PC-9 (cell line): ENCODE measurements at regions not wholly inside any gene's neighbourhood (a gene's known extent, or its start where the extent isn't known, plus 50 kb on each side); places are given as distances from the start of the nearest gene placed in this dataset.

ENCODE experiments used
- BruUV-seq: library from RNA; stranded (reverse); fragments of 400-500 nt; replicated peaks from 2 replicates; lab custom pipeline; 2021; lab: Mats Ljungman, UMichigan
- CTCF ChIA-PET: fragments of 300-600 bp; sonication (Branson Sonifier 250); formaldehyde crosslinking; loops from one replicate; lab custom pipeline; 2022; ENCODE audit warnings: antibody characterized with exemption; lab: Charles Lee
- POLR2A ChIA-PET: fragments of 300-600 bp; sonication (Branson Sonifier 250); formaldehyde crosslinking; loops from one replicate; lab custom pipeline; 2022; ENCODE audit warnings: antibody characterized with exemption; ENCODE audit not compliant: unreplicated experiment; lab: Charles Lee
- DNase-seq, 2 experiments: peaks; one replicate each; pipeline versions ENCODE4 v3.0.0 to v3.0.0-alpha.2; 2015 to 2022; ENCODE audit warnings: mixed read lengths in 1 of 2
- H2AFZ ChIP-seq: fragments of 200-600 bp; sonication (generic); 2 replicates; pipeline ENCODE4 v1.8.1; 2017; ENCODE audit warnings: antibody characterized with exemption
- H3F3A ChIP-seq: fragments of 200-600 bp; sonication (generic); 2 replicates; pipeline ENCODE4 v1.8.1; 2017; ENCODE audit warnings: antibody characterized with exemption, mild to moderate bottlenecking, low read depth; ENCODE audit not compliant: insufficient read depth
- H3K27ac ChIP-seq: fragments of 200-600 bp; sonication (generic); 2 replicates; pipeline ENCODE4 v1.6.1; 2016; ENCODE audit warnings: mixed run types
- H3K27me3 ChIP-seq: fragments of 200-600 bp; sonication (generic); 2 replicates; pipeline ENCODE4 v1.6.1; 2016; ENCODE audit warnings: low read depth, mixed run types; ENCODE audit not compliant: insufficient read depth
- H3K36me3 ChIP-seq: fragments of 200-600 bp; sonication (generic); 2 replicates; pipeline ENCODE4 v1.6.1; 2016; ENCODE audit warnings: low read depth, mixed run types
- H3K4me1 ChIP-seq: fragments of 200-600 bp; sonication (generic); replicated peaks from 2 replicates; pipeline ENCODE4 v1.6.1; 2016; ENCODE audit warnings: mixed run types; ENCODE audit not compliant: insufficient read depth
- H3K4me2 ChIP-seq: fragments of 200-600 bp; sonication (generic); 2 replicates; pipeline ENCODE4 v1.6.1; 2017; ENCODE audit warnings: mixed run types
- H3K4me3 ChIP-seq: fragments of 200-600 bp; sonication (generic); 2 replicates; pipeline ENCODE4 v1.6.1; 2016; ENCODE audit warnings: mixed run types
- H3K79me2 ChIP-seq: fragments of 200-600 bp; sonication (generic); 2 replicates; pipeline ENCODE4 v1.6.1; 2017; ENCODE audit warnings: low read depth, mixed run types
- H3K9me2 ChIP-seq: fragments of 200-600 bp; sonication (generic); 2 replicates; pipeline ENCODE4 v1.8.1; 2017; ENCODE audit warnings: mild to moderate bottlenecking; ENCODE audit not compliant: insufficient read depth
- H3K9me3 ChIP-seq: fragments of 200-600 bp; sonication (generic); 2 replicates; pipeline ENCODE4 v1.8.1; 2016; ENCODE audit warnings: low read depth; ENCODE audit not compliant: insufficient read depth
- H4K20me1 ChIP-seq: fragments of 200-600 bp; sonication (generic); 2 replicates; pipeline ENCODE4 v1.8.1; 2017; ENCODE audit not compliant: insufficient read depth
- CTCF ChIP-seq: fragments of 200-600 bp; sonication (generic); conservative IDR thresholded peaks from 2 replicates; pipeline ENCODE4 v1.6.1; 2017; ENCODE audit warnings: mixed run types, antibody characterized with exemption, mild to moderate bottlenecking, moderate library complexity
- EZH2 ChIP-seq: fragments of 200-600 bp; sonication (generic); IDR thresholded peaks from 2 replicates; pipeline ENCODE4 v1.8.0; 2017; ENCODE audit warnings: antibody characterized with exemption, low read depth
- intact Hi-C: fragments of 100-400 bp; cut with micrococcal nuclease; formaldehyde crosslinking; loops from one replicate; pipeline ENCODE4 v1.10.0; 2022; ENCODE audit not compliant: unreplicated experiment

GRCh38 chr6:156183678-156184077, 593.5 kb upstream of the ARID1B start:
- intact Hi-C loops = no loop called here
- no TSS peak for BruUV-seq
- H3K36me3 ChIP-seq = no peaks in the 10 kb centered on the region
- POLR2A ChIA-PET = no interaction called here
- no peak overlapping the region for H3K27ac ChIP-seq
- H3K4me2 ChIP-seq = no peak overlapping the region
- no peak overlapping the region for H3K4me3 ChIP-seq
- TF ChIP-seq EZH2 (no peak), CTCF (no peak)
- H3K79me2 ChIP-seq = no peaks in the 10 kb centered on the region
- CTCF ChIA-PET = no interaction called here
- no peak for DNase-seq
- H3K9me2 ChIP-seq = no peaks in the 10 kb centered on the region
- H3K27me3 ChIP-seq = no peaks in the 10 kb centered on the region
- no peaks in the 10 kb centered on the region for H3K9me3 ChIP-seq
- H3F3A ChIP-seq = no peaks in the 10 kb centered on the region
- no peaks in the 10 kb centered on the region for H3K4me1 ChIP-seq
- no peaks in the 10 kb centered on the region for H4K20me1 ChIP-seq
- no peak overlapping the region for H2AFZ ChIP-seq

GRCh38 chr6:156182356-156182755, 594.8 kb upstream of the ARID1B start:
- ChIA-PET CTCF (no interaction called here), POLR2A (no interaction called here)
- H3F3A ChIP-seq = no peaks in the 10 kb centered on the region
- no peak overlapping the region for H3K27ac ChIP-seq
- no peaks in the 10 kb centered on the region for H3K79me2 ChIP-seq
- H3K9me2 ChIP-seq = no peaks in the 10 kb centered on the region
- H3K36me3 ChIP-seq = no peaks in the 10 kb centered on the region
- no peak overlapping the region for H2AFZ ChIP-seq
- H3K4me1 ChIP-seq = no peaks in the 10 kb centered on the region
- H3K4me2 ChIP-seq = no peak overlapping the region
- H3K4me3 ChIP-seq = no peak overlapping the region
- no peaks in the 10 kb centered on the region for H4K20me1 ChIP-seq
- intact Hi-C loops = no loop called here
- no peak for TF ChIP-seq EZH2
- TF ChIP-seq CTCF = no peak
- BruUV-seq = no TSS peak
- DNase-seq = no peak
- no peaks in the 10 kb centered on the region for H3K9me3 ChIP-seq
- H3K27me3 ChIP-seq = no peaks in the 10 kb centered on the region

- ChIA-PET CTCF (no interaction called here), POLR2A (no interaction called here)
- Histone ChIP-seq H3K4me2 (no peak overlapping the region), H3K36me3 (no peaks in the 10 kb centered on the region), H3K4me3 (no peak overlapping the region), H3K9me2 (no peaks in the 10 kb centered on the region), H4K20me1 (no peaks in the 10 kb centered on the region), H3F3A (no peaks in the 10 kb centered on the region), H2AFZ (no peak overlapping the region), H3K27me3 (no peaks in the 10 kb centered on the region), H3K9me3 (no peaks in the 10 kb centered on the region), H3K79me2 (no peaks in the 10 kb centered on the region), H3K4me1 (no peaks in the 10 kb centered on the region), H3K27ac (no peak overlapping the region)
- BruUV-seq = no TSS peak
- no peak for DNase-seq
- intact Hi-C loops = no loop called here
- no peak for TF ChIP-seq EZH2
- TF ChIP-seq CTCF = no peak
Observed at GRCh38 chr6:156181506-156181905, 595.7 kb upstream of the ARID1B start.
